ENCODE measurements at regions not wholly inside any gene's neighbourhood (a gene's known extent, or its start where the extent isn't known, plus 50 kb on each side); places are given as distances from the start of the nearest gene placed in this dataset.
"Not testable (repeated sequence)": the region's sequence is repeated elsewhere in the genome, so short reads cannot be mapped to it uniquely, and the experiment has no call there.

- peak in 1 of 2 experiments; percentile 50 for DNase-seq (ENCODE audit: low read depth in 1 of 2, low spot score in 1 of 2)
- in situ Hi-C loops (cut with HindIII; ENCODE audit: low pct_unique_long_range_greater_than_20kb, low sequenced_read_pairs), result not testable (repeated sequence)
These were observed 190.7 kb upstream of the VIPR2 start for GRCh38 chr7:159335181-159335926.

- DNase-seq (ENCODE audit: low read depth in 1 of 2, low spot score in 1 of 2); in situ Hi-C loops (cut with HindIII; ENCODE audit: low pct_unique_long_range_greater_than_20kb, low sequenced_read_pairs): not testable (repeated sequence)
These were observed 188.3 kb upstream of the VIPR2 start for GRCh38 chr7:159332854-159333479.

GRCh38 chr7:159331462-159331861 lies 186.8 kb upstream of the VIPR2 start:
- no peak for TF ChIP-seq JUND (IDR thresholded peaks at IDR 0.05; ENCODE audit: low read depth)
- in situ Hi-C loops (cut with HindIII; ENCODE audit: low pct_unique_long_range_greater_than_20kb, low sequenced_read_pairs), result no loop called here
- DNase-seq (ENCODE audit: low read depth in 1 of 2, low spot score in 1 of 2), result no peak

GRCh38 chr7:159329818-159330378 lies 185.2 kb upstream of the VIPR2 start:
- DNase-seq (ENCODE audit: low read depth in 1 of 2, low spot score in 1 of 2), result no peak
- no peak for TF ChIP-seq JUND (IDR thresholded peaks at IDR 0.05; ENCODE audit: low read depth)
- in situ Hi-C loops (cut with HindIII; ENCODE audit: low pct_unique_long_range_greater_than_20kb, low sequenced_read_pairs), result no loop called here

- in situ Hi-C loops (cut with HindIII; ENCODE audit: low pct_unique_long_range_greater_than_20kb, low sequenced_read_pairs), result no loop called here
- TF ChIP-seq JUND (IDR thresholded peaks at IDR 0.05; ENCODE audit: low read depth), result no peak
- DNase-seq (ENCODE audit: low read depth in 1 of 2, low spot score in 1 of 2), result no peak
These were observed 183.4 kb upstream of the VIPR2 start for GRCh38 chr7:159328096-159328495.

- in situ Hi-C loops (cut with HindIII; ENCODE audit: low pct_unique_long_range_greater_than_20kb, low sequenced_read_pairs), result no loop called here
- no peak for TF ChIP-seq JUND (IDR thresholded peaks at IDR 0.05; ENCODE audit: low read depth)
- no peak for DNase-seq (ENCODE audit: low read depth in 1 of 2, low spot score in 1 of 2)
These were observed 178.7 kb upstream of the VIPR2 start for GRCh38 chr7:159323359-159323758.

- in situ Hi-C loops (cut with HindIII; ENCODE audit: low pct_unique_long_range_greater_than_20kb, low sequenced_read_pairs), result no loop called here
- DNase-seq (ENCODE audit: low read depth in 1 of 2, low spot score in 1 of 2), result no peak
- no peak for TF ChIP-seq JUND (IDR thresholded peaks at IDR 0.05; ENCODE audit: low read depth)
These were observed 176.6 kb upstream of the VIPR2 start for GRCh38 chr7:159321278-159321677.

GRCh38 chr7:159318682-159319351 lies 174.2 kb upstream of the VIPR2 start:
- no peak for DNase-seq (ENCODE audit: low read depth in 1 of 2, low spot score in 1 of 2)
- in situ Hi-C loops (cut with HindIII; ENCODE audit: low pct_unique_long_range_greater_than_20kb, low sequenced_read_pairs), result no loop called here
- no peak for TF ChIP-seq JUND (IDR thresholded peaks at IDR 0.05; ENCODE audit: low read depth)

- DNase-seq (ENCODE audit: low read depth in 1 of 2, low spot score in 1 of 2), result no peak
- TF ChIP-seq JUND (IDR thresholded peaks at IDR 0.05; ENCODE audit: low read depth), result no peak
- in situ Hi-C loops (cut with HindIII; ENCODE audit: low pct_unique_long_range_greater_than_20kb, low sequenced_read_pairs), result no loop called here
These were observed 172.6 kb upstream of the VIPR2 start for GRCh38 chr7:159317294-159317693.

- no peak for DNase-seq (ENCODE audit: low read depth in 1 of 2, low spot score in 1 of 2)
- in situ Hi-C loops (cut with HindIII; ENCODE audit: low pct_unique_long_range_greater_than_20kb, low sequenced_read_pairs), result no loop called here
- no peak for TF ChIP-seq JUND (IDR thresholded peaks at IDR 0.05; ENCODE audit: low read depth)
These were observed 166.5 kb upstream of the VIPR2 start for GRCh38 chr7:159311172-159311494.

- DNase-seq (ENCODE audit: low read depth in 1 of 2, low spot score in 1 of 2), result no peak
- in situ Hi-C loops (cut with HindIII; ENCODE audit: low pct_unique_long_range_greater_than_20kb, low sequenced_read_pairs), result no loop called here
- no peak for TF ChIP-seq JUND (IDR thresholded peaks at IDR 0.05; ENCODE audit: low read depth)
These were observed 165.9 kb upstream of the VIPR2 start for GRCh38 chr7:159310457-159311171.

- DNase-seq (ENCODE audit: low read depth in 1 of 2, low spot score in 1 of 2); in situ Hi-C loops (cut with HindIII; ENCODE audit: low pct_unique_long_range_greater_than_20kb, low sequenced_read_pairs): not testable (repeated sequence)
These were observed 164.5 kb upstream of the VIPR2 start for GRCh38 chr7:159309214-159309613.

GRCh38 chr7:159306012-159306411 lies 161.3 kb upstream of the VIPR2 start:
- no peak for TF ChIP-seq JUND (IDR thresholded peaks at IDR 0.05; ENCODE audit: low read depth)
- DNase-seq (ENCODE audit: low read depth in 1 of 2, low spot score in 1 of 2), result no peak
- in situ Hi-C loops (cut with HindIII; ENCODE audit: low pct_unique_long_range_greater_than_20kb, low sequenced_read_pairs), result no loop called here

GRCh38 chr7:159305185-159305584 lies 160.5 kb upstream of the VIPR2 start:
- in situ Hi-C loops (cut with HindIII; ENCODE audit: low pct_unique_long_range_greater_than_20kb, low sequenced_read_pairs); DNase-seq (ENCODE audit: low read depth in 1 of 2, low spot score in 1 of 2): not testable (repeated sequence)

- DNase-seq (ENCODE audit: low read depth in 1 of 2, low spot score in 1 of 2); in situ Hi-C loops (cut with HindIII; ENCODE audit: low pct_unique_long_range_greater_than_20kb, low sequenced_read_pairs): not testable (repeated sequence)
These were observed 158.8 kb upstream of the VIPR2 start for GRCh38 chr7:159303510-159303909.
